ENCODE measurements at regions not wholly inside any gene's neighbourhood (a gene's known extent, or its start where the extent isn't known, plus 50 kb on each side); places are given as distances from the start of the nearest gene placed in this dataset.

DNA sequence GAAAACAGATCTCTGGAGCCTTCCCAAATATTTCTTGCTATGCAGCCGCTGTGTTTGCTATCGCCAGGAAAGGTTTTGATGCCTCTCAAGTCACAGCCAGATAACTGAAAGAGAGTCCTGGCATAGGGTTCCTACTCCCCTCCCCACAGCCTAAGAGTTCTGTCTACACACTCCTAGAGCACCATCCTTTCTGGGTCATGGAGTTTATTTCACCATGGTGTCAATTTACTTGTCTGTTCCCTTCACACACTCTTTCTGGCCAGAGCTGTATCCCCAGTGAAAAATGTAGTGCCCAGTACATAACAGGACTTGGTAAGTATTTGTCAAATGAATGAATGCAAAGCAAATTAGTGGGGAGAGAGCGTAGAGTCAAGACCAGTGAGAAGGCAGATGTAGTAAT is 185.3 kb downstream of the HAUS1 start:
- H3K4me3 ChIP-seq (ENCODE audit: low read depth, low read length) = no peak overlapping the region
- DNase-seq (ENCODE audit: low read depth) = no peak

DNA sequence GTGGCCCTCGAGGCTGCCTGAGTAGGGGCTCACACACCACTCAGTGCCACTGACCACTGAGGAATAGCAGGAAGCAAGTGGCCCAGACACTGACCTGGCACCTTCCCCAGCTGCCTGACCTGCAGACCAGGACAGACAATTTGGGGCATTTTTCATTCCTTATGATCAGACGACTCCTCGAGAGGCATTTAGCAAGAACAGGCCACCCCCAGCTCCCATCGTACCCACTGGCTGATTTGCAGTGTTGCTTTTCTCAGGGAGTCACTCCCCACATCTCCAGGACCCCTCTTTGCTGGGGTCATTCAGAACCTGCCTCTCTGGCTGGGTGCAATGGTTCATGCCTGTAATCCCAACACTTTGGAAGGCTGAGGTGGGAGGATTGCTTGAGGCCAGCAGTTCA is 185.7 kb downstream of the HAUS1 start:
- no peak for DNase-seq (ENCODE audit: low read depth)
- no peak overlapping the region for H3K4me3 ChIP-seq (ENCODE audit: low read depth, low read length)

DNA sequence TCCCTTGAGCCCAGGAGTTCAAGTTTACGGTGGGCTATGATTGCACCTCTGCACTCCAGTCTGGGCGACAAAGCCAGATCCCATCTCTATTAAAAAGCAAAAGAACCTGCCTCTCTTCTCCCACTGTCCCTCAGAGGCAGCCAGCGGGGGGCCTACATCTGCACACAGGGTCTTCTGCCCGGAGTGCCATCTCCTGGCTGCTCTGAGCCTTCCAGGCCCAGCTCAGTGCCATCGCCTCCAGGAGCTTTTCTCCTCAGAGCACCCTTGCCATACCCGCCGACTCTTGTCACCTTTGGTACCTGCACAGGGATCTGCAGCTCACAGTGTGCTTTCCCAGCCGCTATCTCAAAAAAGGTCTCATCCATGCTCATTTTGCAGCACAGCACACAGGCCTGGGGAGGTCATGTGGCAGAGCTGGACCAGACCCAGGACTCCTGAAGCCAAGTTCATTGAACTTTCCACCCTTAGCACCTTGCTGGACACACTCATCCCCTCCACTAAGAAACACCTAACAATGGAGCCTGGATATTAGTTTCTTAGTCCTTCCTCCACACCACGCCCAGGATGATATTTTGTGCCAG is 186.3 kb downstream of the HAUS1 start:
- no peak overlapping the region for H3K4me3 ChIP-seq (ENCODE audit: low read depth, low read length)
- no peak for DNase-seq (ENCODE audit: low read depth)

DNA sequence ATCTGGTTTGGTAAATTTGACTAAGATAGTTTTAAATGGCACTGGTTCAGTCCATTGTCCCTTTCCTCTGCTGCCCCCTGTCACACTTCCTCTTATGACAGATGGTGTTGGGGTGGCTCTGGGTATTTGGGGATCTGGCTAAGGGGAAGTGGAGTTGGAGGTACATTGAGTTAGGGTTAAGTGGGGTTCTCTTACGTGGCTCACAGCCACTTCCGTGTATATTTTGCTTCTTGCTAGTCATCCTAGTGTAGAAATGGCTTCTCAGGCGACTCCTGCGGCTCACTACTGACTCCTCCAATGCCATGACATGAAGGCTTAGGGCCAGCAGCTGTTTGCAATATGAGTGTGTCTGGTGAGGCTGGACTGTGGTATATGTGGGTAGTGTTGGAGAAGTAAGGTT is 187.0 kb downstream of the HAUS1 start:
- H3K4me3 ChIP-seq (ENCODE audit: low read depth, low read length) = no peak overlapping the region
- DNase-seq (ENCODE audit: low read depth) = no peak

DNA sequence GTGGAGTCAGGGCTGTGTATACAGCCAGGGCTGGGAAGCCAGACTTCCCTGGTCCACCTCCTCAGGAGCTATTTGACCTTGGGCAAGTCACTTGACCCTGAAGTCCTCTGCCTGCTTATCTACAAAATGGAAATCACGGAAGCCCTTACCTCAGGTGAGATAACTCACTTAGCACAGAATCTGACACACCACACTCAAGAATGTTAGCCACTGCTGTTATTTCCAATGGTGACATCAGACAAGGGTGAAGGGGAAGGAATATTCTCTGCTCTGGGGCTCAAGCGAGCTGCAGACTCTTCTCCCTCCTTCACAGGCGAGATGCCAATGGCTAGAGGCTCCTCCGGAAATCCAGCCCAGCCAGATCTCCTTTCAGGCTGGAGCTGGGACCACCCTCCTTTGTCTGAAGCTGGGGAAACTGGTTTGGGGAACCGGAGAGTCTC is 189.6 kb downstream of the HAUS1 start:
- DNase-seq (ENCODE audit: low read depth) = no peak
- H3K4me3 ChIP-seq (ENCODE audit: low read depth, low read length) = no peak overlapping the region

DNA sequence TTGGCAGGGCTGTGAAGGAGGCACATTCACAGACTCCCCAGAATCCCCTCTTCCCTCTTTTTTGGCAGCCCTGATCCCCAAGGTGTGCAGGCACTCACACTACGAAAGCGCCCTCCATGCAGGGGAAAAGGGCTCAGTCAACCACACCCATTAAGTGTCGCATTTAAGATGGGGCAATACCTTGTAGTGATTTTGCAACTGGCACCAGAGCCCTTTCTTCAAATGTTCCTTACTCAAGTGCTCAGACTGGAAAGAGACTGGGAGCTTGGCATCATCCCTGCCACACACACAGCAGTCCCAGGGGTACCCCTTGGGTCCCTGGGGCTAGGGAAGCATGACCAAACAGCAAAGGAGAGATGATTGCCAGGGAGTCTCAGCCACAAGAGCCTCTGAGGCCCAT is 190.1 kb downstream of the HAUS1 start:
- no peak for DNase-seq (ENCODE audit: low read depth)
- no peak overlapping the region for H3K4me3 ChIP-seq (ENCODE audit: low read depth, low read length)

DNA sequence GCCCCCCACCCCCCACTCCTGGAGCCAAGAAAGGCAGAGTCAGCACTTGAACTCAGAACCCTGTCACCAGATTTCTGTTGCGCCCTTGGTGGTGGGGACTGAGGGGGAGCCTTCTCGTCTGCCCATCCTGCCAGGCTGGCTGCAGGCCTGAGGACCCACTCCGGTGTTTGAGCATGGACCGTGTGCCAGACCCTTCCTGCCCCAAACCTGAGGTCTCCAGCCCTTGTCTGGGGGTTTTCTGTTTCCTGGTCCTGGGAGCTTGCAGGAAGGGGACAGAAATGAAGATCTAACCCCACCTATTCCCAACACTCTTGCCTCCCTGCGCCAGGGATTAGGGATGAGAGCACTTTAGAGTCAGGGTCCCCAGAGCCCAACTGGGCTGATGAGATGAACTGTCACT is 190.6 kb downstream of the HAUS1 start:
- H3K4me3 ChIP-seq (ENCODE audit: low read depth, low read length) = no peak overlapping the region
- no peak for DNase-seq (ENCODE audit: low read depth)

DNA sequence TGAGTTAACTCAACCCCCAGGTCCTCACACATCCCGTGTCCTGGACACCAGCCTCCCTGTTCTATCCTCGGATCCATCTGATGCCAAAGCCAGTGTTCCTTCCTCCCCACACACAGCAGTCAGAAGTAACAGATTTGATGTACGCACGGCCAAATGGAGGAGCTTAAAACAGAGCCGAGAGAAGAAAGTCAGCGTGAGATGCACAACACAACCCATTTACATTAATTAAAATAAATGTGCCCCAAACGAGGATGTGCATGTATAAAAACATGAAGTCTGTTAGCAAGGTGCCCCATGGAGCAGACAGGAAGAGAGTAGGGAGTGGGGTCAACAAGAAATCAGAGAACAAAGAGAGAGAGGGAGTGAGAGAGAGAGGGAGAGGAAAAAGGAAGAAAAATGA is 191.2 kb downstream of the HAUS1 start:
- no peak overlapping the region for H3K4me3 ChIP-seq (ENCODE audit: low read depth, low read length)
- no peak for DNase-seq (ENCODE audit: low read depth)

DNA sequence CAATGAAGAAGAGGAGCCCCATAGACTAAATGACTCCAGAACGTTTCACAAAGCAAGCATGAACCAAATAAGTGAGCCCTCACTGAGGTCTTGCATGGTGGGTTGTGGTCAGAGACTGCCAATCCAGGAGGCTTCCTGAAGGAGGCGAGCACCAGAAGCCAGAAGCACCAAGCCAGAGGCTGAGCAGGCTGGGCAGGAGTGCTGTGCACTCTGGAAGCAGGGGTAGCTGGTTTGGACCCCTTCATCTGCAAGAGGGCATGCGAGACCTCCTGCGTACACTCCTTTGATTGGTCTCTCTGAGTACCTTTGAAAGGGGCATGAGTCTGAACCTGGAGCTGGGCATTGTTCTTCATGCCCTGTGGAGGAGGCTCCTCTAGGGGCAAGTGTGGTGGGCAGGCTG is 192.5 kb downstream of the HAUS1 start:
- no peak overlapping the region for H3K4me3 ChIP-seq (ENCODE audit: low read depth, low read length)
- DNase-seq (ENCODE audit: low read depth) = no peak

DNA sequence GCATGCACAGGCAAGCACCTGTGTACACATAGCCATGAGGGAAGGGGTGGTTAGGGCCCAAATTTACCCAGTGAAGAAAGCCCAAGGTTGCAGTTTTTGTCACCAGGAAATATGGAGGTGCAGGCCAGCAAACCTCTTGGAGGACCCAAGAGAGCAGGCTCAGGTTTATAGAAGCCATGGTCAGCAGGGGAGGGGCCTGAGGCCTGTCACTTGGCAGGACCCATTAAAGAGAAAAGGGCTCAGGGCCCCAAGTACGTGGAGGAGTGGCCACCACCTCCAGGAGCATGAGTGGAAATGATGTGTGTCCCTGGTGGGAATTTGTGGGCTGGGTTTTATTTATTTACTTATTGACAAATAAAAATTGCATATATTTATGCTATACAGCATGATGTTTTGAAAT is 192.9 kb downstream of the HAUS1 start:
- no peak for DNase-seq (ENCODE audit: low read depth)
- no peak overlapping the region for H3K4me3 ChIP-seq (ENCODE audit: low read depth, low read length)

DNA sequence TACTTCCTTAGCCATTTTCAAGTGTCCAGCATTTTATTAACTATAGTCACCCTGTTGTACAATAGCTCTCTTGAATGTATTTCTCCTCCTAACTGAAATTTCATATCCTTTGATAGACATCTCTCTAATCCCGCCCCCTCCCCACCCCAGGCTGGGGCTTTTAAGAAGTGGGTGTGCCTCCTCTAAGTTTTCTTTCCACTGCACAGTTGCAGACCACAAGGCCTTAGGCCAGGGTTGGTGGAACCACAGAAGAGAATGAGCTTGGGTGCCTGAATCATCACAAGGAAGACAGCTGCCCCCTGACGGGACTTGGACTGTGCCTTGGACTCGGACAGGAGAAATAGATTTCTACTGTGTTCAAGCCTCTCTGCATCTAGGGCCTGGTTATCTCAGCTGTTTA is 193.4 kb downstream of the HAUS1 start:
- H3K4me3 ChIP-seq (ENCODE audit: low read depth, low read length) = no peak overlapping the region
- no peak for DNase-seq (ENCODE audit: low read depth)

DNA sequence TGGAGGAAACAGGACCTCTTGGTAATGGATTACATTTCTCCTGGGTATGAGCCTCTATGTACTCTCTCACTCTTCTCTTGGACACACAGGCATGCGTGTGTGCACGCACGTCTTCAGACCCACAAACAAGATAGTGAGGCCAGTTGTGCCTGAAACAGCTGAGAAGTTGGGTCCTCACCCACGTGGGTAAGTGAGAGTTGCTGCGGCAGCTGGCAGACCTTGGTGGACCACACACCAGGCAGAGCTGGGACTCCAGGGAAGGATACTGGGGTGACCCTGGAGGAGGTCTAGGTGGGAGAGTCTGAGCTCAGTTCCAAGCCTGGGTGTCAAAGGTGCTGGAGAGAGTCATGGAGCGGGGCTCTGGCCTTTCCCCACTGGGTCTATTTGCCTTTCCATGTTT is 194.3 kb downstream of the HAUS1 start:
- no peak for DNase-seq (ENCODE audit: low read depth)
- no peak overlapping the region for H3K4me3 ChIP-seq (ENCODE audit: low read depth, low read length)

DNA sequence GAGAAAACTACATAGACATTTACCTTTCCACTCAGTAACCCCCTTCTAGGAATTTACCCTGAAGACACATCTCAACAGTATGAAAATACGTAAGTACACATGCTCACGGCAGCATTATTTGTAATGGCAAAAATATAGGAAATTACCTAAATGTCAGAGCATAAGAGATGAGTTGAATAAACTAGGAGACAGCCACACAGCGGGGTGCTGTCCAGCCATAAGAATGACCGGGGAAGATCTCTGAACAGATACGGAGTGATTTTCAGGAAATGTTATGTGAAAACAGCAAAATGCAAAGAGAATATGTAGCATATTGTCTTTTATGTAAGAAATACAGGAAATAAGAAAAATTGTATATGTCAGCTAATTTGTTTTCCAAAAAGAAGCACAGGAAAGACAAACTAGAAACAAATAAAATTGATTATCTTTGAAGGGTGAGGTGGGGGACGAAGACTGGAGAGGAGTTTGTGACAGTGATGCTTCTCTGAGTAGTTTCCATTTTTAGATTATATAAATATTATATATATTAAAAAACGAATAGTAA is 195.4 kb downstream of the HAUS1 start:
- no peak for DNase-seq (ENCODE audit: low read depth)
- H3K4me3 ChIP-seq (ENCODE audit: low read depth, low read length) = no peak overlapping the region

DNA sequence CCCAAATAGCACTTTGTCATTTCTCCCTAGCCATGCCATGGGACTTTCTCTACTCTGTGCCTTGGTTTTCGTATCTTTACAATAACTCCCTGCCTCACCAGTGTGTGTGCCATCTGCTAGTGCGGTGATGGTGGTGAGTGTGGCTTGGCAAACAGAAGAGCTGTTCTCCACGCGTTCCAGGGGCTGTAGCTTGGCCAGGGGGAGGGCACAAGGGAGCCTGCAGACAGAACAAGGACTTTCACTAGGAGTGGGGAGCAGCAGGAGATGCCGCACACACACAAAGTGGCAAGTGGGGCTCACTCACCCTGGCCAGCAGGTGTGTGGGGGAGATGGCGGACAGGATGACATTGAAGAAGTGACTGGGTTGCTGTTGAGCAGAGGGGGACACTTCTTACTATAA is 196.9 kb downstream of the HAUS1 start:
- no peak overlapping the region for H3K4me3 ChIP-seq (ENCODE audit: low read depth, low read length)
- no peak for DNase-seq (ENCODE audit: low read depth)

DNA sequence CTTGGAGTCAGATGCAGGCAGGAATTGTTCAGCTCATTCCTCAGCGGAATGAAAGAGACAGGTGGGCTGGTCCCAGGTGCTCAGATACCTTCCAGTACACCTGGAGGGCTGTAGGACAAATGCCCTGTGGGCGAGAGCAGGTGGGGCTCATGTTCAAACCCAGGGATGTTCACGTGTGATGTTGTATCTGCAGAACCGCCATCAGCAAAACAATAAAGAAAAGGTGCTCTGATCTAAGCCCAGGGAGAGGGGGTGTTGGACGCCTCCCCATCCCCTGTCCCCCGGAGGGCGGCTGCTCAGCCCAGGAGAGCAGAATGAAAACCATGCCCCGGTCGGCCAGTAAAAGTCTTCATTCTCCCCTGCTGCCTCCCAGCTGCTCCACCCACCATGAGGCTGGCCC is 197.4 kb downstream of the HAUS1 start:
- no peak for DNase-seq (ENCODE audit: low read depth)
- H3K4me3 ChIP-seq (ENCODE audit: low read depth, low read length) = no peak overlapping the region

DNA sequence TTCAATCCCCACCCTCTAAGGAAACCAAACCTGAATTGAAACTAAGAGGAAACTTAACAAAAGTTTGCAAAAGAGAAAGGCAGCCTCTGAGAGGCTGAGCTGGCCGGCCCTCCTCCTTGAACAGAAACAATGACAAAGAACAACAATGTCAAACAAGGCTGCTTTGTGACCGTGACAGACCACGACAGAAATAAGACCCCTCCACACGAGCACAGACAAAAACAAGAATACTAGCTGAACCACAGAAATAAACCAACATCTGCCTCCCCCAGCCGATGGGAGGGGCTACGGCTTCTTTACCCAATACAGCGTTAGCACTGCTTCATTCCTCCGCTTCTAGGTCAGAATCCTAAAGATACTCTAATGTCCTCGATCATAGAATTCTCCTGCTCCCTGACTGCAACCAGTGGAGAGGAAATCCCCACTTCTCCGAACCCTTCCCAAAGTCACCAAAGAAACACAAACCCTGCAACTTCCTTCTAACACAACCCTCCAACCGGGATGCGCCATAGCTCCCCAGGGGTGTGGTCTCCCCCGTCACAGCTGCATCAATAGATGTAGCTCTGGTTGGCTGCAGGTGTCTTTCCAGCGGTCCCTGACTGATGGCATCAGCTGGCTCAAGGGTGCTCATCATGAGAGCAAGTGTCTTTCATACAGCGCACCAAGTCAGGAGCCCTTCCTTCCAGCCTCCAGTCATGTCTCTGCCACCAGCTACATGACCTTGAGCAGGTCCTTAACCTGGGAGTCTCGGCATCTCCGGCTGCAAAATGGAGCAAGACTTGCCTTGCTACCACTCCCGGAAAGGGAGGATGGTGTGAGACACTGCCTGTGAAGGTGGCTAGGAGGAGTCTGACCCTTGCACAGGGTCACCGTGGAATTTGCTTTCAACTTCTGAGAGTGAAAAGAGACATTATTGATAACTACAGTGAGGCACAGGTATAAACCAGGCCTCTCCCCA is 198.6 kb downstream of the HAUS1 start:
- no peak overlapping the region for H3K4me3 ChIP-seq (ENCODE audit: low read depth, low read length)
- no peak for DNase-seq (ENCODE audit: low read depth)

DNA sequence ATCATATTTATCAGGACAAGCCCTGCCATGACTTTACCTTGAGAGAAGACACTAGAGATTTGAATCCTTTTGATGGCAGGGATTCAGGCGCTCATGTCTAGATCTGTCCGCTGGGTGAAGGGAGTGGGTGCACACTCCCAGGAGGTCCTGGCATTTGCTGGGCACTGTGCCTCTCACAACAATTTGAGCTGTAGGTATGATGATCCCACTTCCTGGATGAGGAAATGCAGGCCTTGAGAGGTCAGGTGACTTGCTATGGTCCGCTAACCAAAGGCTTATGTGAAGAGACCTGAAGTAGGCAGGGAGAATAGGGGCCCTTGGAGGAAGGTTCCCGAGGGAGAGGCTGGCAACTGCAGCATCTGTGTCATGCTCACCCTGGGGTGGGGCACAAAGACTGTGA is 206.1 kb downstream of the HAUS1 start:
- DNase-seq (ENCODE audit: low read depth) = no peak
- no peak overlapping the region for H3K4me3 ChIP-seq (ENCODE audit: low read depth, low read length)

DNA sequence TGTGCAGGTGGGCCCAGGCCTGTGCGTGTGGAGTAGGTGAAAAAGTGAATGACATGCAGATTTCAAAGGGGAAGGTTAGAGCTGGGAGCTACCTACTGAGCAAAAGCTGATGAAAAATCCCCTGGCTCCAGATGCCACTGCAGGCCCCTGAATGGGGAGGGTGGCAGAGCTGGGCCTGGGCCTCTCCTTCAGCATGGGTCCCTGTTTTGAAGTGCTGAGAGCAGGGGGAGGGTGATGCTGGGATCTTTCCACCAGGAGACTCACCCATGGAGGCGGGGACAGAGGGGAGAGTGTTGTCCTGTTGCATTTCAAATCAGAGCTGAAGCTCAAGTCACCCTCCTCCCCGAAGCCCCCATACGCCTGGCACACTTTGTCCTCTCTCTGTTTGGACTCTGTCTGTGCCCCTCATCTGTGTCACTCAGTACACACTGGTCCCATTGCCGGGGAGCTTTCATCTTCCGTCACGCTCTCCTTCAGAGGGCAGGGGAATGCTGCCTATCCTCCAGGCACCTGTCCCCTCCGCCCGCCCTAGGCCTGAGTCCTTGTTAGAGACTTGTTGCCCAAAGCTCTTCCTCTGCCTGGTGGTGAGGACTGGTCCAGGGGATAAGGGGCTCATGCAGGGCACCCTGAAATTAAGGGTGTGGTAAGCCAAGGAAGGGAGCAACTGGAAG is 206.6 kb downstream of the HAUS1 start:
- H3K4me3 ChIP-seq (ENCODE audit: low read depth, low read length) = no peak overlapping the region
- DNase-seq (ENCODE audit: low read depth) = no peak

DNA sequence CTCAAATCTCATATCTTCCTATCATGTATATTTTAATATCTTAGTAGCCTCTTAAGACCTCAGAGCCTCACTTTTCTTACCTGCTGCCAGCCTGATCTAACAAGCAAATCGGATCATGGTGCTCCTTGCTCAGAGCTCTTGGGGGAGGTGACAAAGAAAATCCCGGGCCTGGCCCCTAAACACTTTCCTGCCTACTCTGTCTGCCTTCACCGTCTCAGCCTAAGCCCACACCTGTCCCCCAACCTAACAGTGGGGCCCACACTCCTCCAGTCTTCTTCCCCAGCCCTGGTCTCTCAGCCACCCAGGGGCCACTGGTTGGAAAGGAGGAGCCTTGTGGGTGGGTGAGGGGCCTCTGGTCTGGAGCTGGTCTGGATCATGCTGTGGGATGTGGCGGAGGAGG is 207.3 kb downstream of the HAUS1 start:
- no peak overlapping the region for H3K4me3 ChIP-seq (ENCODE audit: low read depth, low read length)
- DNase-seq (ENCODE audit: low read depth) = no peak

DNA sequence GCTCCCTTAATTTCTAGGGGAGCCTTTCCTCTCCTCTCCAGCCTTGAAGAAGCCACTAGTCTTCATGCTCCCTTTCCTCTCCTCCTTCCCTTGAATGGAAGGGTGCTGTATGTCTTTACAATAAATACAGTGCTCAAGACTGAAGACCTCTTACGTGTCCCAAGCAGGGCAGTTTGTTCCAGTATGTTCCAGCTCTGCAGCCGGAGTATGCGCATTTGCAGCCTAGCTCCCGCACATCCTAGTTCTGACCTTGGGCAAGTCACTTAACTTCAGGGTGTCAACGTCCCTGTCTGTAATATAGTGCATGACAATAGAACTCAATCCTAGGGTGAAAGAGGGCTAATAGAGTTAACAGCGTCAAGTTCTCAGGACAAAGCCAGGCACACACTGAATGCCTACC is 208.0 kb downstream of the HAUS1 start:
- no peak overlapping the region for H3K4me3 ChIP-seq (ENCODE audit: low read depth, low read length)
- no peak for DNase-seq (ENCODE audit: low read depth)

Data from skeletal muscle cell (primary cell).